Epithelial cell of proximal tubule (primary cell): ENCODE measurements at regions not wholly inside any gene's neighbourhood (a gene's known extent, or its start where the extent isn't known, plus 50 kb on each side); places are given as distances from the start of the nearest gene placed in this dataset.

Source experiments
- DNase-seq: peaks from one replicate; pipeline ENCODE4 v3.0.0-alpha.2; 2011; ENCODE audit warnings: low read depth
- H3K4me3 ChIP-seq: 2 replicates; pipeline ENCODE4 v1.5.1; 2011; ENCODE audit warnings: low read depth, mild to moderate bottlenecking, low read length
- TF ChIP-seq, protein P1 (sequence below): conservative IDR thresholded peaks from 2 replicates; pipeline ENCODE4 v1.5.1; 2012; ENCODE audit warnings: low read depth, mild to moderate bottlenecking, low read length

DNA sequence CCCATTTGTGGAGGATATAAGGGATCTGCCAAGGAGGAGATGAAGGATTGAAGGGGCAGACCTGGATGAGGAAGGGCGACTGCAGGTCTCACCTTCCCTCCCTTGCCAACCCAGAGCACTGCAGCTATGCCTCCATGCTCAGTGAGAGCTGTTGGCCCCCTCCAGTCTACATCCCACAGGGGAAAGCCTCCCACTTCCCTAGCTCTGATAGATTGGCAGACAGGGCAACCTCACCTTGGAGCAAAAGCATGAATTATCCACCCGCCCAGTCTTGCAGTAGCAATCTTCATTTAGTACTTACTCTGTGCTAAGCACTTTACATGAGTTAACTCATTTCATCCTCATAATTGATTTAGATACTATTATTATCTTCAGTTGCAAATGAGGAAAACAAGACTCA is 70.4 kb upstream of the SMNDC1 start:
- no peak overlapping the region for H3K4me3 ChIP-seq
- TF ChIP-seq, protein P1, sequence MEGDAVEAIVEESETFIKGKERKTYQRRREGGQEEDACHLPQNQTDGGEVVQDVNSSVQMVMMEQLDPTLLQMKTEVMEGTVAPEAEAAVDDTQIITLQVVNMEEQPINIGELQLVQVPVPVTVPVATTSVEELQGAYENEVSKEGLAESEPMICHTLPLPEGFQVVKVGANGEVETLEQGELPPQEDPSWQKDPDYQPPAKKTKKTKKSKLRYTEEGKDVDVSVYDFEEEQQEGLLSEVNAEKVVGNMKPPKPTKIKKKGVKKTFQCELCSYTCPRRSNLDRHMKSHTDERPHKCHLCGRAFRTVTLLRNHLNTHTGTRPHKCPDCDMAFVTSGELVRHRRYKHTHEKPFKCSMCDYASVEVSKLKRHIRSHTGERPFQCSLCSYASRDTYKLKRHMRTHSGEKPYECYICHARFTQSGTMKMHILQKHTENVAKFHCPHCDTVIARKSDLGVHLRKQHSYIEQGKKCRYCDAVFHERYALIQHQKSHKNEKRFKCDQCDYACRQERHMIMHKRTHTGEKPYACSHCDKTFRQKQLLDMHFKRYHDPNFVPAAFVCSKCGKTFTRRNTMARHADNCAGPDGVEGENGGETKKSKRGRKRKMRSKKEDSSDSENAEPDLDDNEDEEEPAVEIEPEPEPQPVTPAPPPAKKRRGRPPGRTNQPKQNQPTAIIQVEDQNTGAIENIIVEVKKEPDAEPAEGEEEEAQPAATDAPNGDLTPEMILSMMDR = no peak
- DNase-seq = no peak

DNA sequence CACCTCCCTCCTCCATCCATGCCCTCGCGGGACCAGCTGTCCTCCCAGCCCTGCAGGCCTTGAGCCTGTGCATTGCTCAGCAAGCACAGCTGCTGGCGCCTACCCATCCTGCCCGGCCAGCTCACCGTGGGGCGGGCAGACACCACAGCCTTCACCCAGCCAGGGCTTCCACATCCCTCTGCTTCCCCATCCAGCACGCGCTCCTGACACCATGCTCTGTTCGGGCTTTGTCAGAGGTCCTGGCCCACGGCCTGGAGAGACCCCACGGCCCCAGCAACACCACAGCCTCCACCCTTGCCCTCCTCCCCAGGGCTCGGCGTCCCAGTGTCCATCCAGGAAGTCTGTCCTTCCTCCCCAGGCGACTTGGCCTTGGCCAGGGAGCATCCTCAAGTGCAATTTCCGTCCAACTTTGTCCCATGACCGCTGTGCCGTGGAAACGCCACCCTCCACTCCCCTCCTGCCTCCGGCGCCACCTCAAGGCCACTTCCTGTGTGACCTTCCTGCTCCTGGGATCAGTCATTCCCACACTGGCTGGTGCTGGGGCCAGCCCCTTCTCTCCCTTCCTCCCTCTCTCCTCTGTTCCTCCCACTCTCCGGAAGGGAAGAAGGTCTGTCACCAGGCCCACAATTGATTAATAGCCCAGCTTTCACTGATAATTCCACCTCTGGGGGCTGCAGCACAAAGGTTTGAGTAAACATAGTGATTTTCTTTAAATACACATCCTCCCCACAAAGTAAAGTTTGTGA is 71.5 kb upstream of the SMNDC1 start:
- DNase-seq = no peak
- no peak overlapping the region for H3K4me3 ChIP-seq
- TF ChIP-seq, protein P1 = no peak

DNA sequence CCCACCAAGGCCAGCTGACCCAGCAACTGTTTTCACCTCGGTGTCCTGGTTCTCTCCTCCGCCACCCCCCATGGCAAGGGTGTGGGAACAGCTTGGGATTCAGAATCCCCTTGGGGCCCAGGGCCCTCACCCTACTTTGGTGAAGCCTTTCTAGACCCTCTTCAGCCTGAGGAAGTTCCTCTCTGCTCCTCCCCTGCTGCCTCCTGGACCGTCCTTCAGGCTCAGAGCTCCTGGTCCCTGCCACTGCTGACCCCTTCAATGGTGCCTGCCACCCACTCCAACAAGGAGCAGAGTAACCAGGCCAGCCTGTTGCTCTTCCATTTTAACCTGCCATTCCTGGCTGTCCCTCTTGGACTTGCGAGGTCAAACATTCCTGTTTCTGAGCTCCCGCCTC is 72.0 kb upstream of the SMNDC1 start:
- DNase-seq = no peak
- TF ChIP-seq, protein P1 = no peak
- H3K4me3 ChIP-seq = no peak overlapping the region

DNA sequence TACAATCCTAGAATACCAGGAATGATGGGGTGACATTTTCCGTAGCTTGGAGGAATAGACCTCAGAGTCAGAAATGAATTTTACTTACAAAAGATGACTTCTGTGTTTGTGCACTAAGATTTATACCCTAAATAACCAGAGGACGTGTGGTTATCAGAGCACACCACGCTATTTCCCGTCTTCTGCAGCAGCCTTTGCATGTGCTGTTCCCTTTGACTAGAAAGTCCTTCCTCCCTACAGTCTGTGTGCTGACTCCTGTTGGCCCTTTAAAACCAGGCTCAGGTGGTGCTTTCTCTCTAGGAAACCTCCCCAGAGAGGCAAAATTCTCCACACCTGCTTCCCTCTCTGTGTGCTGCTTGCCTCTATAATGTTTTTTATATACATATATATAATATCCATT is 73.3 kb upstream of the SMNDC1 start:
- no peak for DNase-seq
- TF ChIP-seq, protein P1 = no peak
- H3K4me3 ChIP-seq = no peak overlapping the region

DNA sequence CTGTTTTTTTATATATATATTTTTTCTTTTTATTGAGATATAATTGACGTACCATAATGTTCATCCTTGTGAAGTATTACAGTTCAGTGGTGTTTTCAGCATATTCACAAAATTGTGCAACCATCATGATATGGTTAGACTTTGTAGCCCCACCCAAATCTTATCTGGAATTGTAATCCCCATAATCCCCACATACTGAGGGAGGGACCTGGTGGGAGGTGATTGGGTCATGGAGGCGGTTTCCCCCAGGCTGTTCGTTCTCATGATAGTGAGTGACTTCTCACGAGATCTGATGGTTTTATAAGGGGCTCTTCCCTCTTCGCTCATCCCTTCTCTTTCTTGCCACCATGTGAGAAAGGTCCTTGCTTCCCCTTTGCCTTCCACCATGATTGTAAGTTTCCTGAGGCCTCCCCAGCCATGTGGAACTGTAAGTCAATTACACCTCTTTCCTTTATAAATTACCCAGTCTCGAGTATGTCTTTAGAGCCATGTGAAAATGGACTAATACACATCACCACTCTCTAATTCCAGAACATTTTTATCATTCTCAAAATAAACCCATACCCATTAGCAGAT is 73.9 kb upstream of the SMNDC1 start:
- no peak overlapping the region for H3K4me3 ChIP-seq
- TF ChIP-seq, protein P1 = no peak
- no peak for DNase-seq

DNA sequence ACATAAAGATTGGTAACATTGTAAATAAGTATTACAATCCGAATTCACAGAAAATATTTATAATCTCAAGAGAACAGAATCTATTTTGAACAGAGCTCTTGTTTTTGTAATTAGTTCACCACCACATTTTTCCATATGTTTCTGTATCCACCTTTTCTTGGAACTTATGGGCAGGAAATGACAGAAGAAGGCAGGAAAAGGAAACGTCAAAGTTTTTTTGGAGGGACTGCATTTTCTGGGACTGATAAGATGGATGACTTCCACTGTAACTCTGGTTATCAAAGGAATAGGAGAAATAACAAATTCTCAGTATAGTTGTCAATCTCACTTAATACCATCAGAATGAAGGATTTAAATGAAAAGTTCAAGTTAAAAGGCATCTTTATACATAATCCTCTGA is 75.1 kb upstream of the SMNDC1 start:
- TF ChIP-seq, protein P1 = no peak
- DNase-seq = no peak
- no peak overlapping the region for H3K4me3 ChIP-seq

DNA sequence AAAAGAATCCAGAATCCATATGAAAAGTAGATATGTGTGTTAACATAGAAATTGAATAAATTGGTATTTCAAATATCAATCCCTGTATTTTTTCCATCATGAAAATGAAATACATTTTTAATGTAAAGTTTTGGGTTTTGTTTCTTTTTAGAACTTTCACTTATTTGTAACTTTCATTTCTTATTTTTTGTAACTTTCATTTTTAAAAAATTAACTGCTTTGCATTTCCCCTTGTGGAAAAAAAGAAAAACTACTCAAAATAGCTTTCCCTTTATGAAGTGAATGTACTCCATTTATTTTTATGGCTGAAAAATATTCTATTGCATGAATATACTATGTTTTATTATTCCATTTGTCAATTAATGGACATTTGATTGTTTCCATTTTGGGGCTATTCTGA is 75.6 kb upstream of the SMNDC1 start:
- TF ChIP-seq, protein P1 = no peak
- DNase-seq = no peak
- no peak overlapping the region for H3K4me3 ChIP-seq
